ENCODE measurements at regions not wholly inside any gene's neighbourhood (a gene's known extent, or its start where the extent isn't known, plus 50 kb on each side); places are given as distances from the start of the nearest gene placed in this dataset.

DNA sequence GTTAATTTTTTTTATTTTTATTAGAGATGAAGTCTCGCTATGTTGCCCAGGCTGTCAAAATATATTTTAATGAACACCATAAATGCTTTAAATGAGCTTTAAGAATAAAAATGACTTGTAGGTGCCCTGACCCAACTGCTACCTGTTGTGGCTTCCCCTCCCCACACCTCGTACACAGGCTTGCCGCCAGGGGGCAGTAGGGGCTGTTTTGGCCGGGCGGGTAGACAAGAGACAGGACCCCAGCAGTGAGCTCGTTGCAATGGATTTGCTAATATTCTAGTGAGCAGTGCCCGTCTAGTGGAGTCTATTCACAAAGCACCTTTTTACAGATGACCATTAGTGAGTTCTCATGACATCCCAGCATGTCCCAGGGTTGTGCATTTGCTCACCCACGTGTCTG lies 418.1 kb downstream of the OCA2 start:
- Histone ChIP-seq H3K27me3 (no peaks in the 10 kb centered on the region), H3K9me3 (no peaks in the 10 kb centered on the region), H3K27ac (no peak overlapping the region), H3K36me3 (no peaks in the 10 kb centered on the region), H3K4me3 (no peak overlapping the region), H3K4me1 (ENCODE audit: insufficient read depth) (no peaks in the 10 kb centered on the region)
- intact Hi-C loops (cut with DNase I), result no loop called here
- WGBS, 3 donors, result 51 to 63% (median 58%) methylated on average over 8 of the region's 8 CpGs
- TF ChIP-seq EP300 (IDR thresholded peaks at IDR 0.05) (no peak), POLR2A (IDR thresholded peaks at IDR 0.05) (no peak)
- TF ChIP-seq, protein P1, sequence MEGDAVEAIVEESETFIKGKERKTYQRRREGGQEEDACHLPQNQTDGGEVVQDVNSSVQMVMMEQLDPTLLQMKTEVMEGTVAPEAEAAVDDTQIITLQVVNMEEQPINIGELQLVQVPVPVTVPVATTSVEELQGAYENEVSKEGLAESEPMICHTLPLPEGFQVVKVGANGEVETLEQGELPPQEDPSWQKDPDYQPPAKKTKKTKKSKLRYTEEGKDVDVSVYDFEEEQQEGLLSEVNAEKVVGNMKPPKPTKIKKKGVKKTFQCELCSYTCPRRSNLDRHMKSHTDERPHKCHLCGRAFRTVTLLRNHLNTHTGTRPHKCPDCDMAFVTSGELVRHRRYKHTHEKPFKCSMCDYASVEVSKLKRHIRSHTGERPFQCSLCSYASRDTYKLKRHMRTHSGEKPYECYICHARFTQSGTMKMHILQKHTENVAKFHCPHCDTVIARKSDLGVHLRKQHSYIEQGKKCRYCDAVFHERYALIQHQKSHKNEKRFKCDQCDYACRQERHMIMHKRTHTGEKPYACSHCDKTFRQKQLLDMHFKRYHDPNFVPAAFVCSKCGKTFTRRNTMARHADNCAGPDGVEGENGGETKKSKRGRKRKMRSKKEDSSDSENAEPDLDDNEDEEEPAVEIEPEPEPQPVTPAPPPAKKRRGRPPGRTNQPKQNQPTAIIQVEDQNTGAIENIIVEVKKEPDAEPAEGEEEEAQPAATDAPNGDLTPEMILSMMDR (IDR thresholded peaks at IDR 0.05), result no peak
- no peak for DNase-seq

DNA sequence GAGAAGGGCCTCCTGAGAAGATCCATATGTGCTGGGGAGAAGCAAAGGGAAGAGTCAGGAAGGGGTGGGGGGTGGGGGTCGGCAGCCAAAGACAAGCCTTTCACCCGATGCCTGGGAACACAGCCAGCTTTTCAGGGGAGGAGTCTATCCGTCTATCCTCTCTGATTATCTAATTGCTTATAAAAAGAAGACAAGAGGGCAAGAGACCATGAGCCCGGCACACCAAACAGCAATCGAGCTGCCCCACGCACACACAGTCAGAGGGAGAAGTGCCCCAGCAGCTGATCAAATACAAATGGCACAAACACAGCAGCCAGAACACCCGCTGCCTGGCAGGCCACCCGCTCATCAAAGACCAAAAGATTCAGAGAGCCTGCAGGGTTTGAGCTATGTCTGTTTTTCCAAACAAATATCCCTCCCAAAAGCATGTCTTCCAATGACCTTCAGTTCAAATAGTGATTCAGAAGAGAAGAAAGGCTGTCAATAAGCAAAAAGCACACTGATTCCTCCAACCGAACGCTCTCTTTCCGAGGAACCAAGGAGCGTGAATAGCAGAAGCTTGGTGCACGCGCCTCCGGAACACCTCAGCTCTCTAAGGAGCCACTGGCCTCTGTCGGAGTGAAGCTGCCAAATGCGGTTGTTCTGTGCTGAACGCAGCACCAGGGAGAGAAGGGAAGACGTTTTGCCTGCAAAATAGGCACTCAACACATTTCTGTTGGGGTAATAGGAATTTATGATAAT lies 419.2 kb downstream of the OCA2 start:
- Histone ChIP-seq H3K27ac (no peak overlapping the region), H3K4me3 (no peak overlapping the region), H3K4me1 (ENCODE audit: insufficient read depth) (no peaks in the 10 kb centered on the region), H3K27me3 (no peaks in the 10 kb centered on the region), H3K9me3 (no peaks in the 10 kb centered on the region), H3K36me3 (no peaks in the 10 kb centered on the region)
- DNase-seq, result no peak
- 4 to 13% (median 7%) methylated on average over 19 of the region's 19 CpGs for WGBS, 3 donors
- TF ChIP-seq EP300 (IDR thresholded peaks at IDR 0.05) (no peak), POLR2A (IDR thresholded peaks at IDR 0.05) (no peak)
- TF ChIP-seq, protein P1 (IDR thresholded peaks at IDR 0.05), result no peak
- intact Hi-C loops (cut with DNase I), result loop anchor here in 1 of 4 donors (10.0 kb wide), 1 partner anchor 805 kb away; no protein-coding TSS in a partner anchor

DNA sequence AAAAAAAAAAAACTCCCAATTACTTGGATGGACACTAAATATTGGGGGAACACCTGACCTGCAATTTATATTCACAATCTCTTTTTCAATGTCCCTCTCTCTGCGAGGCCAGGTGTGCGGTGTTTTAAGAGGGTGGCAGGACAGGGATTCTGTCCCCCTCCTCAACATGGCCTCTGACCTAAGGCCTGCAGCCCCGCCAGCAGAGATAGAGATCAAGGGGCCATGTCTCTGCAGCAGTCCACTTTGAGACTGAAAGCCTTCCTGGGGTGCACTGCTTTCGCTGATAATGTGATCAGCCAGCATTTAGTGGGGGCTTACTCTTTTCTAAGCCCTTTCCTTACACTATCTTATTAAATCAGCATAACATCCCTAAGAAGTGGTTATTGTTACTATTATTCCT lies 419.9 kb downstream of the OCA2 start:
- H3K36me3 ChIP-seq, result no peaks in the 10 kb centered on the region
- H3K4me1 ChIP-seq (ENCODE audit: insufficient read depth), result no peaks in the 10 kb centered on the region
- intact Hi-C loops (cut with DNase I), result loop anchor here in 1 of 4 donors (10.0 kb wide), 1 partner anchor 804 kb away; no protein-coding TSS in a partner anchor
- H3K9me3 ChIP-seq, result no peaks in the 10 kb centered on the region
- 83 to 88% (median 88%) methylated on average over 4 of the region's 4 CpGs for WGBS, 3 donors
- TF ChIP-seq, protein P1 (IDR thresholded peaks at IDR 0.05), result no peak
- TF ChIP-seq EP300 (IDR thresholded peaks at IDR 0.05), result no peak
- TF ChIP-seq POLR2A (IDR thresholded peaks at IDR 0.05), result no peak
- DNase-seq, result no peak
- H3K27ac ChIP-seq, result no peak overlapping the region
- H3K4me3 ChIP-seq, result no peak overlapping the region
- no peaks in the 10 kb centered on the region for H3K27me3 ChIP-seq

DNA sequence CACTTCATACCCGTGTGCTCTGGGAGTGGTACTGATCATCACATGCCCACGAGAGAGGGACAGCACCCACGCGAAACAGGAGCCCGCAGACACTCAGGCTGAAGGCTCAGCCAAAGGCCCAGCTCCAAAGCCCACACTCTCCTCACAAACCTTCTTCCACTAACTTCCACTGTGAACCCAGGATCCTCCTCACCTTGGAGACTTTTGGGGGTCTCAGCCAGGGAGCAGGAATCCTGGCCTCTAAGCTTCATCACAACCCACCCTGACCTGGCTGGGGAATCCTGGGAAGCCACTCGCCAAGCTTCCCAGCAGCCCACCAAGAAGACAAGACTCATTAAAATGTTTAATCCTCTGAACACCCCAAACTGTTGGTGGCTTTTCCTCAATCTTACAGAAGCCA lies 421.2 kb downstream of the OCA2 start:
- no peak for TF ChIP-seq POLR2A (IDR thresholded peaks at IDR 0.05)
- TF ChIP-seq, protein P1 (IDR thresholded peaks at IDR 0.05), result no peak
- no peak for TF ChIP-seq EP300 (IDR thresholded peaks at IDR 0.05)
- WGBS, 3 donors, result 85 to 89% (median 87%) methylated on average over 6 of the region's 6 CpGs
- no peak for DNase-seq
- H3K9me3 ChIP-seq, result no peaks in the 10 kb centered on the region
- H3K36me3 ChIP-seq, result no peaks in the 10 kb centered on the region
- H3K27me3 ChIP-seq, result no peaks in the 10 kb centered on the region
- no peak overlapping the region for H3K27ac ChIP-seq
- H3K4me1 ChIP-seq (ENCODE audit: insufficient read depth), result no peaks in the 10 kb centered on the region
- intact Hi-C loops (cut with DNase I), result loop anchor here in 1 of 4 donors (10.0 kb wide), 1 partner anchor 803 kb away; no protein-coding TSS in a partner anchor
- H3K4me3 ChIP-seq, result no peak overlapping the region

Data from ovary (tissue), 7 donors.